WTC11 (cell line): ENCODE measurements at regions not wholly inside any gene's neighbourhood (a gene's known extent, or its start where the extent isn't known, plus 50 kb on each side); places are given as distances from the start of the nearest gene placed in this dataset.
A peak's percentile ranks its signal among the peaks of the same experiment; 100 is the strongest.

Source experiments
- ATAC-seq: fragments of 200-7000 bp; cut with Tn5 transposase; 2 replicates; pipeline ENCODE4 v1.10.0; 2021; ENCODE audit warnings: mild to moderate bottlenecking, moderate library complexity
- CTCF ChIA-PET: fragments of 300-600 bp; sonication (Branson Sonifier 250); formaldehyde crosslinking; loops from one replicate; lab custom pipeline; 2021; ENCODE audit warnings: antibody characterized with exemption; lab: Charles Lee
- POLR2A ChIA-PET: fragments of 350-600 bp; sonication (Branson Sonifier 250); formaldehyde crosslinking; loops from one replicate; lab custom pipeline; 2021; ENCODE audit warnings: antibody characterized with exemption; lab: Charles Lee
- DNase-seq: peaks from one replicate; pipeline ENCODE4 v3.0.0; 2021; ENCODE audit warnings: low spot score
- H3K27ac Mint-ChIP-seq: 2 replicates; pipeline ENCODE4 v1.8.0; 2021; ENCODE audit warnings: mixed read lengths
- H3K27me3 Mint-ChIP-seq: 2 replicates; pipeline ENCODE4 v1.8.0; 2021; ENCODE audit warnings: low read depth, mild to moderate bottlenecking, moderate library complexity, mixed read lengths
- H3K36me3 Mint-ChIP-seq: 2 replicates; pipeline ENCODE4 v1.8.0; 2021; ENCODE audit warnings: mixed read lengths
- H3K4me1 Mint-ChIP-seq: 2 replicates; pipeline ENCODE4 v1.8.0; 2022; ENCODE audit warnings: mixed read lengths
- H3K4me3 Mint-ChIP-seq: 2 replicates; pipeline ENCODE4 v1.8.0; 2021; ENCODE audit warnings: mild to moderate bottlenecking, moderate library complexity, mixed read lengths
- H3K9me3 Mint-ChIP-seq: 2 replicates; pipeline ENCODE4 v1.8.0; 2021; ENCODE audit warnings: mixed read lengths
- AR ChIP-seq: fragments of 250-450 bp; sonication (Bioruptor Pico); IDR thresholded peaks from 2 replicates; pipeline ENCODE4 v1.9.0; 2021; ENCODE audit warnings: mild to moderate bottlenecking
- ATF1 ChIP-seq: sonication (generic); formaldehyde crosslinking; IDR thresholded peaks from 2 replicates; pipeline ENCODE4 v1.8.1; 2023; ENCODE audit warnings: mild to moderate bottlenecking, moderate library complexity, missing genetic modification reagents
- ATF6 ChIP-seq: sonication (generic); formaldehyde crosslinking; IDR thresholded peaks from 2 replicates; pipeline ENCODE4 v1.8.1; 2023; ENCODE audit warnings: mild to moderate bottlenecking, missing genetic modification reagents
- EMX1 ChIP-seq: fragments of 250-450 bp; sonication (Bioruptor Pico); IDR thresholded peaks from 2 replicates; pipeline ENCODE4 v1.8.0; 2021; ENCODE audit warnings: mild to moderate bottlenecking
- ESRRA ChIP-seq: sonication (generic); formaldehyde crosslinking; IDR thresholded peaks from 2 replicates; pipeline ENCODE4 v1.8.1; 2022; ENCODE audit warnings: mild to moderate bottlenecking, missing genetic modification reagents, borderline replicate concordance
- ETV6 ChIP-seq: sonication (generic); formaldehyde crosslinking; IDR thresholded peaks from 2 replicates; pipeline ENCODE4 v1.8.1; 2022; ENCODE audit warnings: mild to moderate bottlenecking, missing genetic modification reagents
- JAZF1 ChIP-seq: fragments of 250-450 bp; sonication (Bioruptor Pico); IDR thresholded peaks from 2 replicates; pipeline ENCODE4 v1.9.0; 2021; ENCODE audit warnings: moderate library complexity, mild to moderate bottlenecking, inconsistent platforms
- MXD4 ChIP-seq: fragments of 250-450 bp; sonication (Bioruptor Pico); IDR thresholded peaks from 2 replicates; pipeline ENCODE4 v1.8.0; 2021; ENCODE audit warnings: mild to moderate bottlenecking, moderate library complexity, borderline replicate concordance
- NR1H2 ChIP-seq: sonication (generic); formaldehyde crosslinking; IDR thresholded peaks from 2 replicates; pipeline ENCODE4 v1.9.0; 2021; ENCODE audit warnings: mild to moderate bottlenecking, moderate library complexity, missing genetic modification reagents
- NR3C1 ChIP-seq: sonication (generic); formaldehyde crosslinking; conservative IDR thresholded peaks from 2 replicates; pipeline ENCODE4 v1.8.1; 2023; ENCODE audit warnings: low read depth, mild to moderate bottlenecking, missing genetic modification reagents
- RORB ChIP-seq: fragments of 250-450 bp; sonication (Bioruptor Pico); IDR thresholded peaks from 2 replicates; pipeline ENCODE4 v1.9.0; 2021; ENCODE audit warnings: mild to moderate bottlenecking
- SMAD3 ChIP-seq: sonication (generic); formaldehyde crosslinking; IDR thresholded peaks from 2 replicates; pipeline ENCODE4 v1.8.0; 2022; ENCODE audit warnings: missing genetic modification reagents, mild to moderate bottlenecking, borderline replicate concordance
- TP53 ChIP-seq: sonication (generic); formaldehyde crosslinking; IDR thresholded peaks from 2 replicates; pipeline ENCODE4 v1.8.1; 2023; ENCODE audit warnings: mild to moderate bottlenecking, missing genetic modification reagents
- ZNF219 ChIP-seq: sonication (generic); formaldehyde crosslinking; IDR thresholded peaks from 2 replicates; pipeline ENCODE4 v1.8.0; 2023; ENCODE audit warnings: missing genetic modification reagents, mild to moderate bottlenecking, borderline replicate concordance
- ZNF263 ChIP-seq: sonication (generic); formaldehyde crosslinking; IDR thresholded peaks from 2 replicates; pipeline ENCODE4 v1.8.1; 2022; ENCODE audit warnings: low read depth, mild to moderate bottlenecking, moderate library complexity, missing genetic modification reagents
- ZNF396 ChIP-seq: fragments of 250-450 bp; sonication (Bioruptor Pico); IDR thresholded peaks from 2 replicates; pipeline ENCODE4 v1.8.0; 2021; ENCODE audit warnings: mild to moderate bottlenecking, moderate library complexity, borderline replicate concordance
- ZNF416 ChIP-seq: fragments of 250-450 bp; sonication (Bioruptor Pico); IDR thresholded peaks from 2 replicates; pipeline ENCODE4 v1.9.0; 2021; ENCODE audit warnings: mild to moderate bottlenecking, inconsistent platforms
- ZNF423 ChIP-seq: fragments of 250-450 bp; sonication (Bioruptor Pico); IDR thresholded peaks from 2 replicates; pipeline ENCODE4 v2.1.2; 2022; ENCODE audit warnings: mild to moderate bottlenecking, moderate library complexity
- ZSCAN18 ChIP-seq: fragments of 250-450 bp; sonication (Bioruptor Pico); IDR thresholded peaks from 2 replicates; pipeline ENCODE4 v2.1.2; 2022; ENCODE audit warnings: mild to moderate bottlenecking, moderate library complexity
- TF ChIP-seq, protein P1 (sequence below): fragments of 250-450 bp; sonication (Bioruptor Pico); IDR thresholded peaks from 2 replicates; pipeline ENCODE4 v1.9.0; 2021; ENCODE audit warnings: moderate library complexity, mild to moderate bottlenecking, inconsistent platforms, borderline replicate concordance
- TF ChIP-seq, protein P2 (sequence below): sonication (generic); formaldehyde crosslinking; IDR thresholded peaks from 2 replicates; pipeline ENCODE4 v1.8.1; 2022; ENCODE audit warnings: missing genetic modification reagents, borderline replicate concordance
- TF ChIP-seq, protein P3 (sequence below): sonication (generic); formaldehyde crosslinking; IDR thresholded peaks from 2 replicates; pipeline ENCODE4 v1.8.1; 2022; ENCODE audit warnings: low read depth, missing genetic modification reagents, borderline replicate concordance

DNA sequence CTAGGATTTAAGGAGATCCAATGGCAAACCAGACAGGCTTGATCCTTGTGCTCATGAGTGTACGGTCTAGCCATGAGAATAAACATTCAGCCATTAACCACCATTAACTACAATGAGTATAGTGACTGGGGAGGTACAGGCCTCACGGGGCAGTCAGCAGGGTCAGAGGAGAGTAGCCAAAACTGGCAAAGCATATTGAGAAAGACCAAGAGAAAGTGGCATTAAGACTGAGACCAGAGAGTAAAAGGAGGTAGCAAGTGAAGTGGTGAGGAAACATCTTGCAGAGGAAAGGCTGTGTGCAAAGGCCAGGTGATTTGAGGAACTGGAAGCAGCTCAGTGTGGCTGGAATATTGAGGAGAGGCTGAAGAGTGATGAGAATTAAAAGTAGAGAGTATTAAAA, 407.2 kb upstream of the LMCD1 start (continued):
- TF ChIP-seq ESRRA (CRISPR knock-in tag) (no peak), NR1H2 (no peak), RORB (CRISPR knock-in tag) (no peak)

GRCh38 chr3:8095724-8096123, 405.9 kb upstream of the LMCD1 start:
- ChIA-PET CTCF (interaction anchor here (0.6 to 2.7 kb wide), 24 partner anchors 9 to 843 kb away, joined by 3 to 32 read pairs (median 5); no protein-coding TSS in a partner anchor), POLR2A (interaction anchor here (0.8 kb wide), 1 partner anchor 106 kb away, joined by 3 read pairs; no protein-coding TSS in a partner anchor)
- no peak overlapping the region for H3K27ac Mint-ChIP-seq
- H3K4me1 Mint-ChIP-seq, result peaks cover 13% of the 10 kb centered on the region
- ATAC-seq (peak; percentile 99), DNase-seq (peak; percentile 53)
- peaks cover 5% of the 10 kb centered on the region; the same call in 1 of the 2 replicates for H3K9me3 Mint-ChIP-seq
- H3K27me3 Mint-ChIP-seq, result no peaks in the 10 kb centered on the region
- H3K4me3 Mint-ChIP-seq, result no peak overlapping the region
- 0 out of 2 replicates have a peak, but pooled peaks have one; percentile 20 for TF ChIP-seq MXD4
- 0 out of 2 replicates have a peak, but pooled peaks have one; percentile 23 for TF ChIP-seq ETV6 (CRISPR knock-in tag)
- no peak for TF ChIP-seq ZNF423 (CRISPR knock-in tag)
- TF ChIP-seq ZNF263 (CRISPR knock-in tag), result no peak
- no peak for TF ChIP-seq ZNF416 (CRISPR knock-in tag)
- TF ChIP-seq ZSCAN18 (CRISPR knock-in tag), result 0 out of 2 replicates have a peak, but pooled peaks have one; percentile 52
- 0 out of 2 replicates have a peak, but pooled peaks have one; percentile 63 for TF ChIP-seq ZNF396 (CRISPR knock-in tag)
- TF ChIP-seq SMAD3 (CRISPR knock-in tag), result no peak
- no peaks in the 10 kb centered on the region for H3K36me3 Mint-ChIP-seq

GRCh38 chr3:8097690-8098089, 403.9 kb upstream of the LMCD1 start:
- CTCF ChIA-PET, result no interaction called here

More at GRCh38 chr3:8097690-8098089, 403.9 kb upstream of the LMCD1 start:
- ATAC-seq (no peak), DNase-seq (no peak)
- no peak overlapping the region for H3K27ac Mint-ChIP-seq
- no peak for TF ChIP-seq EMX1 (CRISPR knock-in tag)
- TF ChIP-seq, protein P1, sequence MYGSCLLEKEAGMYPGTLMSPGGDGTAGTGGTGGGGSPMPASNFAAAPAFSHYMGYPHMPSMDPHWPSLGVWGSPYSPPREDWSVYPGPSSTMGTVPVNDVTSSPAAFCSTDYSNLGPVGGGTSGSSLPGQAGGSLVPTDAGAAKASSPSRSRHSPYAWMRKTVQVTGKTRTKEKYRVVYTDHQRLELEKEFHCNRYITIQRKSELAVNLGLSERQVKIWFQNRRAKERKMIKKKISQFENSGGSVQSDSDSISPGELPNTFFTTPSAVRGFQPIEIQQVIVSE (CRISPR knock-in tag), result no peak
- no peak for TF ChIP-seq TP53 (CRISPR knock-in tag)
- TF ChIP-seq ATF1 (CRISPR knock-in tag), result no peak
- no peak for TF ChIP-seq AR (CRISPR knock-in tag)
- TF ChIP-seq ESRRA (CRISPR knock-in tag), result no peak
- TF ChIP-seq ATF6 (CRISPR knock-in tag), result no peak
- TF ChIP-seq, protein P2, sequence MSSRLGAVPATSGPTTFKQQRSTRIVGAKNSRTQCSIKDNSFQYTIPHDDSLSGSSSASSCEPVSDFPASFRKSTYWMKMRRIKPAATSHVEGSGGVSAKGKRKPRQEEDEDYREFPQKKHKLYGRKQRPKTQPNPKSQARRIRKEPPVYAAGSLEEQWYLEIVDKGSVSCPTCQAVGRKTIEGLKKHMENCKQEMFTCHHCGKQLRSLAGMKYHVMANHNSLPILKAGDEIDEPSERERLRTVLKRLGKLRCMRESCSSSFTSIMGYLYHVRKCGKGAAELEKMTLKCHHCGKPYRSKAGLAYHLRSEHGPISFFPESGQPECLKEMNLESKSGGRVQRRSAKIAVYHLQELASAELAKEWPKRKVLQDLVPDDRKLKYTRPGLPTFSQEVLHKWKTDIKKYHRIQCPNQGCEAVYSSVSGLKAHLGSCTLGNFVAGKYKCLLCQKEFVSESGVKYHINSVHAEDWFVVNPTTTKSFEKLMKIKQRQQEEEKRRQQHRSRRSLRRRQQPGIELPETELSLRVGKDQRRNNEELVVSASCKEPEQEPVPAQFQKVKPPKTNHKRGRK, result no peak
- TF ChIP-seq ZNF219 (CRISPR knock-in tag), result no peak
- no peak for TF ChIP-seq ZNF396 (CRISPR knock-in tag)
- TF ChIP-seq, protein P3, sequence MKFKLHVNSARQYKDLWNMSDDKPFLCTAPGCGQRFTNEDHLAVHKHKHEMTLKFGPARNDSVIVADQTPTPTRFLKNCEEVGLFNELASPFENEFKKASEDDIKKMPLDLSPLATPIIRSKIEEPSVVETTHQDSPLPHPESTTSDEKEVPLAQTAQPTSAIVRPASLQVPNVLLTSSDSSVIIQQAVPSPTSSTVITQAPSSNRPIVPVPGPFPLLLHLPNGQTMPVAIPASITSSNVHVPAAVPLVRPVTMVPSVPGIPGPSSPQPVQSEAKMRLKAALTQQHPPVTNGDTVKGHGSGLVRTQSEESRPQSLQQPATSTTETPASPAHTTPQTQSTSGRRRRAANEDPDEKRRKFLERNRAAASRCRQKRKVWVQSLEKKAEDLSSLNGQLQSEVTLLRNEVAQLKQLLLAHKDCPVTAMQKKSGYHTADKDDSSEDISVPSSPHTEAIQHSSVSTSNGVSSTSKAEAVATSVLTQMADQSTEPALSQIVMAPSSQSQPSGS (CRISPR knock-in tag), result no peak
- no peak for TF ChIP-seq NR3C1 (CRISPR knock-in tag)
- no peak for TF ChIP-seq JAZF1
- TF ChIP-seq MXD4, result no peak
- H3K27me3 Mint-ChIP-seq, result no peaks in the 10 kb centered on the region
- H3K4me3 Mint-ChIP-seq, result no peak overlapping the region
- H3K36me3 Mint-ChIP-seq, result no peaks in the 10 kb centered on the region
- peaks cover 13% of the 10 kb centered on the region for H3K4me1 Mint-ChIP-seq
- peaks cover 5% of the 10 kb centered on the region; the same call in 1 of the 2 replicates for H3K9me3 Mint-ChIP-seq
- POLR2A ChIA-PET, result no interaction called here
